Tibial nerve (tissue), 4 donors: ENCODE measurements at regions not wholly inside any gene's neighbourhood (a gene's known extent, or its start where the extent isn't known, plus 50 kb on each side); places are given as distances from the start of the nearest gene placed in this dataset.

Experiments
- DNase-seq, 2 donors: peaks; one replicate each; pipeline ENCODE4 v3.0.0-alpha.2; 2019; ENCODE audit warnings: low spot score in 2 of 2
- H3K27ac ChIP-seq, 4 donors: fragments of 200-600 bp; sonication (generic) in 3 of 4; one replicate each; pipeline ENCODE4 v1.5.1; 2017 to 2019; ENCODE audit warnings: mild to moderate bottlenecking in 1 of 4
- H3K27me3 ChIP-seq, 2 donors: fragments of 200-600 bp; sonication (generic) in 1 of 2; one replicate each; pipeline versions ENCODE4 v1.5.1 to v1.6.0; 2017 to 2019
- H3K36me3 ChIP-seq, 3 donors: fragments of 200-600 bp; sonication (generic); one replicate each; pipeline ENCODE4 v1.5.1; 2018 to 2019
- H3K4me1 ChIP-seq, 4 donors: fragments of 200-600 bp; sonication (generic) in 3 of 4; one replicate each; pipeline ENCODE4 v1.5.1; 2017 to 2019
- H3K4me3 ChIP-seq, 4 donors: fragments of 200-600 bp; sonication (generic) in 3 of 4; one replicate each; pipeline ENCODE4 v1.5.1; 2017 to 2019; ENCODE audit warnings: mild to moderate bottlenecking in 1 of 4, moderate library complexity in 1 of 4
- H3K9me3 ChIP-seq, 4 donors: fragments of 200-600 bp; sonication (generic) in 3 of 4; one replicate each; pipeline ENCODE4 v1.5.1; 2017 to 2019
- EP300 ChIP-seq, 2 donors: sonication (generic); formaldehyde crosslinking; IDR thresholded peaks; one replicate each; pipeline ENCODE4 v1.6.1; 2017; ENCODE audit warnings: antibody characterized with exemption in 2 of 2, mild to moderate bottlenecking in 1 of 2
- POLR2A ChIP-seq, 2 donors: fragments of 450-650 bp; IDR thresholded peaks; one replicate each; pipeline ENCODE4 v1.6.1; 2017; ENCODE audit warnings: antibody characterized with exemption in 2 of 2, mild to moderate bottlenecking in 2 of 2, moderate library complexity in 2 of 2
- WGBS, 2 donors: methylation state at CpG; one replicate each; pipeline ENCODE4 v1.1.5; 2018; 5-methylcytosine and 5-hydroxymethylcytosine counted together
- TF ChIP-seq, protein P1 (sequence below), 5 experiments: fragments of 200-600 bp in 3 of 5; fragments of 450-650 bp in 2 of 5; sonication (generic) in 3 of 5; IDR thresholded peaks; one replicate each; pipeline ENCODE4 v1.5.1; 2016 to 2019; ENCODE audit warnings: antibody characterized with exemption in 5 of 5, mild to moderate bottlenecking in 3 of 5, moderate library complexity in 2 of 5

DNA sequence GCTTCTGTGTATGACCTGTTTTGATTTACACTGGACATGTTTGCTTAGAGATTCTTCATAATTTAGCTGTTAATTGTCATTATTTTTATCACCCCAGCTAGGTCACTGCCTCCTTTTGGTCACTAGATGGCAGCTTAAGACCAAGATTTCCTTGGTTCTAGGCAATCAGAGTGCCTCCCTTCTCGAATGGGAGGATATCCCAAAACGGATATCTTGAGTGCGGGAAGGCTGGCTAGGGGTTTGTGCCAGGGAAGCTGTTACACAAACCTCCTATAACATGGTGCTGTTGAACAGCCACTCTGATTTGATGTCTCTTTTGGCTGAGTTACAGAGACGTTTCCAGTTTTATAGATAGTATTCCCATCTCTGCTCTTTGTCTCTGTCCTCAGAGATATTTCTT is 283.5 kb downstream of the S1PR1 start:
- Histone ChIP-seq H3K4me1 (no peaks in the 10 kb centered on the region), H3K36me3 (no peaks in the 10 kb centered on the region), H3K4me3 (no peak overlapping the region), H3K9me3 (peaks cover 0 to 10% (median 1%) of the 10 kb centered on the region in 4 donors), H3K27me3 (no peaks in the 10 kb centered on the region), H3K27ac (no peak overlapping the region)
- no peak for DNase-seq
- TF ChIP-seq, protein P1, sequence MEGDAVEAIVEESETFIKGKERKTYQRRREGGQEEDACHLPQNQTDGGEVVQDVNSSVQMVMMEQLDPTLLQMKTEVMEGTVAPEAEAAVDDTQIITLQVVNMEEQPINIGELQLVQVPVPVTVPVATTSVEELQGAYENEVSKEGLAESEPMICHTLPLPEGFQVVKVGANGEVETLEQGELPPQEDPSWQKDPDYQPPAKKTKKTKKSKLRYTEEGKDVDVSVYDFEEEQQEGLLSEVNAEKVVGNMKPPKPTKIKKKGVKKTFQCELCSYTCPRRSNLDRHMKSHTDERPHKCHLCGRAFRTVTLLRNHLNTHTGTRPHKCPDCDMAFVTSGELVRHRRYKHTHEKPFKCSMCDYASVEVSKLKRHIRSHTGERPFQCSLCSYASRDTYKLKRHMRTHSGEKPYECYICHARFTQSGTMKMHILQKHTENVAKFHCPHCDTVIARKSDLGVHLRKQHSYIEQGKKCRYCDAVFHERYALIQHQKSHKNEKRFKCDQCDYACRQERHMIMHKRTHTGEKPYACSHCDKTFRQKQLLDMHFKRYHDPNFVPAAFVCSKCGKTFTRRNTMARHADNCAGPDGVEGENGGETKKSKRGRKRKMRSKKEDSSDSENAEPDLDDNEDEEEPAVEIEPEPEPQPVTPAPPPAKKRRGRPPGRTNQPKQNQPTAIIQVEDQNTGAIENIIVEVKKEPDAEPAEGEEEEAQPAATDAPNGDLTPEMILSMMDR (IDR thresholded peaks at IDR 0.05): peak; percentile 26 to 59 (median 46)
- no peak for TF ChIP-seq POLR2A (IDR thresholded peaks at IDR 0.05)
- 1 to 2% methylated on average over 4 of the region's 4 CpGs for WGBS, 2 donors

DNA sequence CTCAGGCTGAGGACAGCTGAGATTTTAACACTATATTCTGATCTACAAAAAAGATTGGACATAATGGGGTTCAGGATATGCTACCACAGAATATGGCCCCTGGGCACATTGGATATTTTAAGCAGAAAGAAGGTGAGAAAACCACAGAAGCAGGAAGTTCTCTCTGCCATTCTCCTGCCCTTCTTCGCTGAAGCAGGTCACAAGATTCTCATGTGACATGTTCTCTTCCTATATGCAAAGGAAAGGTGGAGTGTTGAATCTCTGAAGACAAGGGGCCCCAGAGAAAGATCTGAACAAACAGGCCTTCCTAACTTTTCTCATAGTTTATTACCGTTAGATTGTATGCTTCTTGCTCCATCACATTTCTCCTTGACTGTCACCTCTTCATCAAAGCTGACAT is 285.7 kb downstream of the S1PR1 start:
- DNase-seq: no peak
- no peaks in the 10 kb centered on the region for H3K27me3 ChIP-seq
- H3K4me3 ChIP-seq: no peak overlapping the region
- H3K36me3 ChIP-seq: no peaks in the 10 kb centered on the region
- no peak overlapping the region for H3K27ac ChIP-seq
- peaks cover 0 to 6% (median 0%) of the 10 kb centered on the region in 4 donors for H3K9me3 ChIP-seq
- no peak for TF ChIP-seq EP300 (IDR thresholded peaks at IDR 0.05)
- TF ChIP-seq, protein P1 (IDR thresholded peaks at IDR 0.05): no peak
- TF ChIP-seq POLR2A (IDR thresholded peaks at IDR 0.05): no peak
- WGBS, 2 donors: 84 to 88% methylated on average over 2 of the region's 2 CpGs
- no peaks in the 10 kb centered on the region for H3K4me1 ChIP-seq

DNA sequence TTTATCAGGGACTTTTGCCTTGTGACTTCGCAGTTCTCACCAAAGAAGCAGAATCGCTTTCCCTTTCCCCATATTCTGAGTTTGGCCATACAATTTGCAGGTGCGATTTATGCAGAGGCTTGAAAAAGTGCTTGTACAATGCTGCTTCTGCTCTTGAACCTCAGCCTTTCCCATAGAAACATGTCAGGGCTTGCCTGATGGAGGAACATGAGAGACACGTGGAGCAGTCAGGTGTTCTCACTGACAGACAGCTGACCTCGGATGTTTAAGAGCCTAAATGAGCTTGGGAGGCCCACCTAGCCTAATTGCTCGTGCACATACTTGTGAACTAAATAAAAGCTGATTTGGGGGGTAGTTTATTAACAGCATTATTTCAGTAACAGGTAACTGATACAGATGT is 290.0 kb downstream of the S1PR1 start:
- Histone ChIP-seq H3K27ac (no peak overlapping the region), H3K4me1 (no peaks in the 10 kb centered on the region), H3K27me3 (no peaks in the 10 kb centered on the region), H3K4me3 (no peak overlapping the region), H3K9me3 (peaks cover 0 to 4% (median 0%) of the 10 kb centered on the region in 4 donors), H3K36me3 (no peaks in the 10 kb centered on the region)
- no peak for TF ChIP-seq POLR2A (IDR thresholded peaks at IDR 0.05)
- TF ChIP-seq EP300 (IDR thresholded peaks at IDR 0.05): no peak
- TF ChIP-seq, protein P1 (IDR thresholded peaks at IDR 0.05): no peak
- 59 to 63% methylated on average over 6 of the region's 6 CpGs for WGBS, 2 donors
- no peak for DNase-seq

DNA sequence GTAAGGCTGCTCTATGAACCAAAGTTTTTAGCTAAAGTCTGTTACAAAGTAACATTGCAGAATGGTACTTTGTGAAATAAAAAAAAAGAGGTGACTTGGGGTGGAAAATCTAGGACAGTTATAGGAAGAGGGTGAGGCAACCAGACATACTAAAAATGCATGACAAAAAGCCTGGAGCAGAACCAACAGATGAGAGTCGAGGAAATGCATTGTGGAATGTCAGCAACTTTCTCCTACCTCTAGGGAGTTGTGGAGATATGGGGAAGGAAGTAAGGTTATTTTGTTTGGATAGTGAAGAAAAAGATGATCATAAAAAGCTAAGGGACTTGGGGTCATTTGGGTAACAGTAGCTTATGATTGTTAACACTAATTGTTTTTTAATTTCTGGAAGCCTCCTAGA is 295.6 kb downstream of the S1PR1 start:
- Histone ChIP-seq H3K27me3 (no peaks in the 10 kb centered on the region), H3K36me3 (no peaks in the 10 kb centered on the region), H3K4me1 (no peaks in the 10 kb centered on the region), H3K9me3 (peaks cover 0 to 4% (median 0%) of the 10 kb centered on the region in 4 donors), H3K4me3 (no peak overlapping the region), H3K27ac (no peak overlapping the region)
- 24 to 29% methylated on average over 1 of the region's 1 CpG for WGBS, 2 donors
- TF ChIP-seq POLR2A (IDR thresholded peaks at IDR 0.05): no peak
- no peak for TF ChIP-seq EP300 (IDR thresholded peaks at IDR 0.05)
- TF ChIP-seq, protein P1 (IDR thresholded peaks at IDR 0.05): no peak
- DNase-seq: no peak

DNA sequence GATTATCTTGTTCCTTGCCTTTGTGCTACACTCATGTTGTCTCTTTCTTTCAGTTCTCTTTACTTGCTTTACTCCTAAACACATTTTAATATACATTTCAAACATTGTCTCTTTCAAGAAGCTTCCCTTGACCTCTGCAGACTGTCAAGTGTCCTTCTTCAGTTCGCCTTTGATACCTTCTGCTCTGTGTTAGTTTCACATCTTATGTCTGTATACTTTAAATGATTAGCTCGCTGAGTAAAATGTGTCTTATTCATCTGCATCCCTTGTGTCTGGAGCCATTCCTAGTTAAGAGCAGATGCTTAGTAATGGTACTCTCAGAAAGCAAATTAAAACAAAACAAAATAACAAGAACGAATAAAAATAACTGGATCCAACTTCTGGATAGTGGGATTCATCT is 303.3 kb downstream of the S1PR1 start:
- Histone ChIP-seq H3K27ac (no peak overlapping the region), H3K9me3 (no peaks in the 10 kb centered on the region), H3K4me1 (no peaks in the 10 kb centered on the region), H3K36me3 (no peaks in the 10 kb centered on the region), H3K27me3 (no peaks in the 10 kb centered on the region), H3K4me3 (no peak overlapping the region)
- no peak for DNase-seq
- no peak for TF ChIP-seq EP300 (IDR thresholded peaks at IDR 0.05)
- TF ChIP-seq POLR2A (IDR thresholded peaks at IDR 0.05): no peak
- TF ChIP-seq, protein P1 (IDR thresholded peaks at IDR 0.05): no peak
- WGBS, 2 donors: 73 to 84% methylated on average over 3 of the region's 3 CpGs
